NCI-H2196 treated with DMSO at 0.1 percent for 48 hours (cell line): ENCODE measurements at regions not wholly inside any gene's neighbourhood (a gene's known extent, or its start where the extent isn't known, plus 50 kb on each side); places are given as distances from the start of the nearest gene placed in this dataset.

Experiments used
- DNase-seq: peaks from one replicate; lab custom pipeline; 2025; ENCODE audit not compliant: unreplicated experiment; lab: John Stamatoyannopoulos, UW

GRCh38 chrX:69110116-69110530 lies 55.1 kb downstream of the PJA1 start:
- no peak for DNase-seq

DNA sequence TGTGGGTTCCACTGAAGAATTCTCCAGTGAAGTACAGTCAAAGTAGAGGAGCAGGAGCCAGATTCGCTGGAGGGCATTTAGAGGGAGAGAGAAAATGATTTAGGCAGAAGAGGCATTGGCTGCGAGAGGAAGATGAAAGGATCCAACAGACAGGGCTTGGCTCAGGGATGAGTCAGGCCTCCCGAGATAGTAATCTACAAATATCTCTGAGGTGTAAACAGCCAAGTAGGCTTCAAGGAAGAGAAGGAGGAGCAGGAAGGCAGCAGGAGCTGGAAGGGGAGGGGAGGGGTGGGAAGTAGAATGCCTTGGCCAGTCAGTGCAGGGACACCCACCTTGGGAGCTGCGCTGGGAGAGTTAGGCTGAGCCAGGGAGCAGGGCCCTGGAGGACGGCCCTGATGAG lies 55.5 kb downstream of the PJA1 start:
- no peak for DNase-seq

GRCh38 chrX:69109036-69109663 lies 56.1 kb downstream of the PJA1 start:
- no peak for DNase-seq

GRCh38 chrX:69107747-69108401 lies 57.4 kb downstream of the PJA1 start:
- no peak for DNase-seq

DNA sequence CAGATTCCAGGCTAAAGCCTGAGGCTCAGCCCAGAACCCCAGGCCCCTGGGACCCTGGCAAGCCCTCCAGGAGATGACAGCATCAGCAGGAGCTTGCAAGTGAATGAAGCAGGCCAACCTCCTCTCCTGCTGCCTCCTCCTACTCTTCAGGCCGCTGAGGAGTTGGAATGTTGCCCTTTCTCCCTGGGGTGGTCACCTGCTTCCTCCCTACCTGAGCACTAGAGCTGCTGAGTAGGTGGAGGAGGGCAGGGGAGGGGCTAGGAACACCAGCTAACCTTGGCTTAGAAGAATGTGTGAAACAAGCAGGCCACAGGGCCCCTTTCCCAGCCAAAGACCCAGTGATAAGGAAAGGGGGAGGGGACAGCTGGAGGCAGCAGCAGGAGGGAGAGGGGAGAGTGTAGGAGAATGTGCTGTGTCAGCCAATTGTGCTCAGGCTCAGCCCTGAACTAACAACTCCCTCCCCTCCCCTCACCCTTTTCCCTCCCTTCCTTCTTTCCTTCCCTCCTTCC lies 58.0 kb downstream of the PJA1 start:
- no peak for DNase-seq

DNA sequence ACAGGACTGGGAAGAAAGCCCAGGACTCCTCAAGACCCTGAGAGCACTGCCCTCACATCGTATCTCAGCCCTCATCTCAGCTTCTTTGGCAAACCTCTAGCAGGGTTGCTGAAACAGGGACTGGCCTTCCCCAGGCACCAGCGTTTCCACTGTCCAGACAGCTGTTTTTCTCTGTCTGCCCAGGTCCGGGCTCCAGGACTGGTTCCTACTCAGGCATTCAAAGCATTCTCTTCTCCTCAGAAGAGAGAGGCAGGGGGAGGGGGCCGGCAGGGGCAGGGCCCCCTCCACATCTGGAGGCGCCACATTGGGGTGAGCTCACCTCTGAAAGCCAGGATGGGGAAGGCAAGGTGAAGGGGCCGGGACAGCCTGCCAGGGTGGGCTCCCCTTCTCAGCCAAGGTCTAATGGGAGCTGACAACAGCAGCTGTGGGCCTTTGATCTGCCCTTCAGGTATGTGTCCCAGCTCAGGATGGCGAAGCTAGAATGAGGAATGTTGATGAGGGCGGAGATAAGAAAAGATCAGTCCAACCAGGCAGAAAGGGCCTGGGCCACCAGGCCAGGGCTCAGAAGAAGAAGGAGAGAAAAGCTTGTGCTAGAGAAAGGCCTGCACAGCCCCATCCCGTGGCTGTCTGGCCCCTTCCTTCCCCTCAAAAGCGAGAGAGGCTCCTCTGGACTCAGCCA lies 60.4 kb downstream of the PJA1 start:
- no peak for DNase-seq

DNA sequence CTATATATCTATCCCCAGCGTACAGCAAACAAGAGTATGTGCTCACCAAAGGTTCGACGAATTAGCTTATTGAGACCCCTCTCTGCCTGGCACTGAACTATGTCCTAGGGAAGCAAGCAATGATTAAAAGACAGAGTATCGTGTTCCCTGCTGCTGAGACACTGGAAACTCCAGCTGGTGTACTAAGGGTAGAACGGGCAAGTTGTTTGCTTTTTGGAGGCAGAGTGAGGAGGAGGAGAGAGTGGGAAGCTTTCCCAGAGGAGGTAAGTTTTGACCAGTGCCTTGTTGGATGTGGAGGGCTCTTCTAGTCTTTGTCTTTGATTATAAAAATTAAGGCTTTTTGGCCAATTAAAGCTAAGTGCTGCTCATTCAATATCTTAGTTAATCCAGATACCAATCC lies 61.7 kb downstream of the PJA1 start:
- DNase-seq, result no peak

GRCh38 chrX:69102612-69103194 lies 62.5 kb downstream of the PJA1 start:
- DNase-seq, result no peak

DNA sequence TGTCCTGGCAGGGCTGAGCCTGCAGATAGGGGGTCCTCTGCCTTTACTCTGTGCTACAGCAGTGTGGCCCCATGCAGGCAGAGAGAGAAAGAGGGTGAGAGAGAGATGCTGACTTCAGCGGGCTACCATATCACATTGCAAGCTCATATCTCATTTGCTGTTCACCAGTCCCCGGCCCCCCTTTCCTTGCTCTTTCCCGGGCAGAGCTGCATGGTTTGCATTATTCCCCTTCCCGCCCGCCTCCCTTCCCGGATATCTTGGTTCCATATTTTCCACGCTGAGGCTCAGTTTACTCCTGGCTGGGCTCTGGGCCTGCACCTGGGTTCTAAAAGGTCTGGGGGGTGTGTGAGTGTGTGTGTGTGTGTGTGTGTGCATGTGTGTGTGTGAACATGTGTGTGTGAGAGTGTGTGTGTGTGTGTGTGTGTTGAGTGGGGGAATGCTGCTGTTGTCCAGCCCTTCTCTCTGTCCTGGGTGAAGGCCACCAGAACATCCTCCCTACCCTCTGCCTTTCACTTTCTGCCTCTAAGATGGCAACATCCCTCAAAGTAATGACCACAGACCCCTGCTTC lies 63.5 kb downstream of the PJA1 start:
- no peak for DNase-seq

- no peak for DNase-seq
Observed at GRCh38 chrX:69100478-69100877, 64.8 kb downstream of the PJA1 start.

GRCh38 chrX:69097451-69098236 lies 67.6 kb downstream of the PJA1 start:
- DNase-seq, result no peak

- no peak for DNase-seq
Observed at GRCh38 chrX:69096963-69097362, 68.3 kb downstream of the PJA1 start.

DNA sequence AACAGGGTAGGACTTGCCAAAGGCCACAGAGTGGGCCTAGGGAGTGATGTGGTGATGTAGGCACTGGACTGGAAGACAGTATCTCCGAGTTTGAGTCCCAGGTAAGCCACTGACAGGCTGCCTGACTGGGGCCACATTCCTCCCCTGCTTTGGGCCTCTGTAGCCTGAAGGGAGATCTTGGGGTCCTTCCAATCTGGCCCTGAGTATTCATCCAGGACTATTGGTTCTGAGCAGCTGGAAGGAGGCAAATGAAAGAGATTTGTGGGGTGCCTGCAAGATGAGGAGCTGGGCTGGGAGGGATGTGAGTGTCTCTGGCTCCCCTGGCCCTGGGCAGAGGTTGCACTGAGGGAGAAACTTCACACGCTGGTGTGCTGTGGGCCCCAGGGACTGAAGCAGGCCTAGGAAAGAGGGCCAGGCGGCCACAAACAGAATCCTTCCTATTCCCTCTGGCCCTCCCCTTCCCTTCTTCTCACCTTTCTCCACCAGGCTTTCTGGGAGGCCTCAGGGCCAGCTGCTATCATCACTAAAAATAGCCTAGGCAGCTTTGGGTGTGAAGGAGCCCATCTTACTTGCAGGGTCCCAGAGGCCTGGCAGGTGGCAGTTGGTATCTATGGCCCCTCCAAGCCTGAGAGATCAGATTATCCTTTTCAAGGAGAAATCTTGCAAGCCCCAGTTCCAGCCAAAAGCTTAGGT lies 70.1 kb downstream of the PJA1 start:
- DNase-seq, result no peak

- DNase-seq, result peak; percentile 14
Observed at GRCh38 chrX:69093960-69094871, 71.0 kb downstream of the PJA1 start.

DNA sequence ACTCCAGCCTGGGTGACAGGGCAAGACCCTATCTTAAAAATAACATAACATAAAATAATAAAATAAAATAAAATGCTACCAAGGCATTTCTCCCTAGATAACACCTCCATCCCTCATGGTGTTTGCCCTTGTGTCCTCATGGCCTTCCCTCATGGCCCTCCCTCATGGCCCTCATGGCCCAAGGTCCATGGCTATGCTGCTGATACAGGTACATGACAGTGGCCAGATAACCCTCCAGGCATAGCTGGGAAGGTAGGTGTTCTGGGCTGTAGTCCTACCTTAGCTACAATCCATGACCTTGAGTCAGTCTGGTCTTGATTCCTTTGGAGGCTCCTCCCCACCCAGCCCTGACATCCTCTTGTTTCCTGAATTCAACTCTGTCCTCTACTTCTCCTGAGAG lies 75.2 kb downstream of the PJA1 start:
- DNase-seq, result no peak

- no peak for DNase-seq
Observed at GRCh38 chrX:69089203-69089602, 76.0 kb downstream of the PJA1 start.

GRCh38 chrX:69088171-69088938 lies 76.9 kb downstream of the PJA1 start:
- no peak for DNase-seq

DNA sequence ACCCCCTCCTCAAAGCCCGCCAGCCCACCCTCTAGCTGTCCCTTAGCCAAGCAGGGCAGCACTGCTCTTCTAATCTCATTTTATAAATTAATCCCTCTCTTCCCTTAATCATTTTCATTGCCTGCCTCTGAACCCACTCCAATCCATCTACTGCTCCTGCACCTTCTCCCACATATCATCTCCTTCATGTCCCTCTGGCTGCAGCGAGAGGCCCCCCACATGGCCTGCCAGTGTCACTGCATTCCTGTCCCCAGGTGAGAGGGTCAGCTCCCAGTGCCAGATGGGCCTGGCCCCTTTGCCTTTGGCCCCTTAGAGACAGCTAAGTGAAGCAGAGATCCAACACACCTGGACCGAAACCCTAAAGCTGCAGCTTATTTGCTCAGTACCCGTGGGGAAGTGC lies 79.4 kb downstream of the PJA1 start:
- DNase-seq, result no peak
